HL-60 (cell line): ENCODE measurements at regions not wholly inside any gene's neighbourhood (a gene's known extent, or its start where the extent isn't known, plus 50 kb on each side); places are given as distances from the start of the nearest gene placed in this dataset.
"Not testable (repeated sequence)": the region's sequence is repeated elsewhere in the genome, so short reads cannot be mapped to it uniquely, and the experiment has no call there.

Experiments used
- GABPA ChIP-seq: IDR thresholded peaks from 2 replicates; pipeline ENCODE4 v1.6.1; 2012; ENCODE audit warnings: low read depth
- POLR2AphosphoS5 ChIP-seq: IDR thresholded peaks from 2 replicates; pipeline ENCODE4 v1.6.1; 2012; ENCODE audit warnings: low read depth
- TF ChIP-seq, protein P1 (sequence below): IDR thresholded peaks from one replicate; pipeline ENCODE4 v1.5.1; 2011; ENCODE audit warnings: low read length, control low read depth, inconsistent platforms; ENCODE audit not compliant: insufficient read depth

DNA sequence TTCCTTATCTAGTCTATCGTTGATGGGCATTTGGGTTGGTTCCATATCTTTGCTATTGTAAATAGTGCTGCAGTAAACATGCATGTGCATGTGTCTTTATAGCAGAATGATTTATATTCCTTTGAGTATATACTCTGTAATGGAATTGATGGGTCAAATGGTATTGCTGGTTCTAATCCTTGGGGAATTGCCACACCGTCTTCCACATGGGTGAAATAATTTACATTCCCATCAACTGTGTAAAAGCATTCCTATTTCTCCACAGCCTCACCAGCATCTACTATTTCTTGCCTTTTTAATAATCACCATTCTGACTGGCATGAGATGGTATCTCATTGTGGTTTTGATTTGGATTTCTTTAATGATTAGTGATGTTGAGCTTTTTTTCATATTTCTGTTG lies 430.5 kb upstream of the TMPRSS15 start:
- TF ChIP-seq POLR2AphosphoS5, GABPA: not testable (repeated sequence)
- TF ChIP-seq, protein P1, sequence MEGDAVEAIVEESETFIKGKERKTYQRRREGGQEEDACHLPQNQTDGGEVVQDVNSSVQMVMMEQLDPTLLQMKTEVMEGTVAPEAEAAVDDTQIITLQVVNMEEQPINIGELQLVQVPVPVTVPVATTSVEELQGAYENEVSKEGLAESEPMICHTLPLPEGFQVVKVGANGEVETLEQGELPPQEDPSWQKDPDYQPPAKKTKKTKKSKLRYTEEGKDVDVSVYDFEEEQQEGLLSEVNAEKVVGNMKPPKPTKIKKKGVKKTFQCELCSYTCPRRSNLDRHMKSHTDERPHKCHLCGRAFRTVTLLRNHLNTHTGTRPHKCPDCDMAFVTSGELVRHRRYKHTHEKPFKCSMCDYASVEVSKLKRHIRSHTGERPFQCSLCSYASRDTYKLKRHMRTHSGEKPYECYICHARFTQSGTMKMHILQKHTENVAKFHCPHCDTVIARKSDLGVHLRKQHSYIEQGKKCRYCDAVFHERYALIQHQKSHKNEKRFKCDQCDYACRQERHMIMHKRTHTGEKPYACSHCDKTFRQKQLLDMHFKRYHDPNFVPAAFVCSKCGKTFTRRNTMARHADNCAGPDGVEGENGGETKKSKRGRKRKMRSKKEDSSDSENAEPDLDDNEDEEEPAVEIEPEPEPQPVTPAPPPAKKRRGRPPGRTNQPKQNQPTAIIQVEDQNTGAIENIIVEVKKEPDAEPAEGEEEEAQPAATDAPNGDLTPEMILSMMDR, result not testable (repeated sequence)
